Endothelial cell of umbilical vein (primary cell): ENCODE measurements at regions not wholly inside any gene's neighbourhood (a gene's known extent, or its start where the extent isn't known, plus 50 kb on each side); places are given as distances from the start of the nearest gene placed in this dataset.

Source experiments
- BruUV-seq: library from RNA; stranded (reverse); fragments of 400-500 nt; replicated peaks from 2 replicates; lab custom pipeline; 2021; lab: Mats Ljungman, UMichigan
- CTCF ChIA-PET: fragments of 300-600, 350-600 bp; sonication (Branson Sonifier 250); formaldehyde crosslinking; loops from one replicate; lab custom pipeline; 2021; ENCODE audit warnings: antibody characterized with exemption, inconsistent platforms; lab: Charles Lee
- POLR2A ChIA-PET: fragments of 300-600, 350-600 bp; sonication (Branson Sonifier 250); formaldehyde crosslinking; loops from one replicate; lab custom pipeline; 2021; ENCODE audit warnings: antibody characterized with exemption, inconsistent platforms; lab: Charles Lee
- DNase-seq: peaks from one replicate; pipeline ENCODE4 v3.0.0-alpha.2; 2011; ENCODE audit warnings: low read depth, low spot score
- FAIRE-seq: peaks from 2 replicates; lab custom pipeline; 2011; peaks lifted over from hg19 to GRCh38; lab: Jason Lieb, UNC
- H2AFZ ChIP-seq: 2 replicates; pipeline ENCODE4 v1.6.0; 2012; ENCODE audit warnings: low read depth, low read length, control low read depth, inconsistent platforms
- H3K27ac ChIP-seq: 2 replicates; pipeline ENCODE4 v1.5.1; 2011; ENCODE audit warnings: low read depth, mild to moderate bottlenecking, control low read depth, low read length, moderate library complexity; ENCODE audit not compliant: insufficient read depth
- H3K27me3 ChIP-seq, 2 experiments: 2 replicates each; pipeline versions ENCODE4 v1.6.0 to v1.6.1; 2011; ENCODE audit warnings: low read length in 2 of 2, mixed read lengths in 1 of 2; ENCODE audit not compliant: control insufficient read depth in 2 of 2, insufficient read depth in 2 of 2
- H3K36me3 ChIP-seq, 2 experiments: 2 replicates in 1 of 2; 3 replicates in 1 of 2; pipeline ENCODE4 v1.5.1; 2011; ENCODE audit warnings: low read length in 2 of 2, mild to moderate bottlenecking in 1 of 2, moderate library complexity in 1 of 2; ENCODE audit not compliant: control insufficient read depth in 2 of 2, insufficient read depth in 2 of 2; ENCODE audit errors: extremely low read depth in 1 of 2
- H3K4me1 ChIP-seq: 3 replicates; pipeline ENCODE4 v1.5.1; 2011; ENCODE audit warnings: mild to moderate bottlenecking, low read length; ENCODE audit not compliant: control insufficient read depth, insufficient read depth; ENCODE audit errors: extremely low read depth
- H3K4me2 ChIP-seq: 2 replicates; pipeline ENCODE4 v1.6.1; 2011; ENCODE audit warnings: low read length, control low read depth, mixed read lengths; ENCODE audit not compliant: insufficient read depth
- H3K4me3 ChIP-seq, 3 experiments: fragments of 200-600 bp in 1 of 3; sonication (generic), shearing (Covaris generic) in 1 of 3; replicated peaks in 1 of 3; 2 replicates each; pipeline ENCODE4 v1.5.1; 2011 to 2016; ENCODE audit warnings: control low read depth in 3 of 3, low read length in 3 of 3, mild to moderate bottlenecking in 2 of 3, inconsistent platforms in 1 of 3, low read depth in 1 of 3, moderate library complexity in 1 of 3; ENCODE audit not compliant: insufficient read depth in 1 of 3
- H3K79me2 ChIP-seq: 2 replicates; pipeline ENCODE4 v1.6.0; 2012; ENCODE audit warnings: low read length, inconsistent platforms; ENCODE audit not compliant: control insufficient read depth, insufficient read depth
- H3K9ac ChIP-seq: replicated peaks from 2 replicates; pipeline ENCODE3; 2011; ENCODE audit warnings: low read length, control low read depth; ENCODE audit not compliant: insufficient read depth; ENCODE audit errors: extremely low read depth
- H3K9me1 ChIP-seq: replicated peaks from 3 replicates; pipeline ENCODE4 v1.6.0; 2011; ENCODE audit warnings: mild to moderate bottlenecking, low read length; ENCODE audit not compliant: control insufficient read depth, insufficient read depth; ENCODE audit errors: extremely low read depth
- H3K9me3 ChIP-seq: replicated peaks from 2 replicates; pipeline ENCODE4 v1.5.1; 2012; ENCODE audit warnings: low read length, inconsistent platforms; ENCODE audit not compliant: control insufficient read depth, insufficient read depth
- H4K20me1 ChIP-seq: replicated peaks from 2 replicates; pipeline ENCODE3; 2011; ENCODE audit warnings: mild to moderate bottlenecking, low read length; ENCODE audit not compliant: control insufficient read depth, insufficient read depth; ENCODE audit errors: extremely low read depth
- CTCF ChIP-seq, 2 donors: IDR thresholded peaks; 1 replicate in 1 of 2; 2 replicates in 1 of 2; pipeline ENCODE4 v1.5.1; 2011; ENCODE audit warnings: low read length in 2 of 2, mild to moderate bottlenecking in 2 of 2, moderate library complexity in 2 of 2, control low read depth in 1 of 2, inconsistent platforms in 1 of 2, low read depth in 1 of 2; ENCODE audit not compliant: insufficient read depth in 1 of 2; ENCODE audit errors: extremely low read depth in 1 of 2
- EZH2 ChIP-seq: IDR thresholded peaks from 2 replicates; pipeline ENCODE4 v1.6.1; 2012; ENCODE audit warnings: borderline replicate concordance, low read depth, mild to moderate bottlenecking, moderate library complexity, low read length, inconsistent platforms; ENCODE audit not compliant: severe bottlenecking
- FOS ChIP-seq: IDR thresholded peaks from 2 replicates; pipeline ENCODE4 v1.6.1; 2011; ENCODE audit warnings: mild to moderate bottlenecking, low read length, moderate library complexity, borderline replicate concordance; ENCODE audit not compliant: insufficient read depth
- GATA2 ChIP-seq: IDR thresholded peaks from 2 replicates; pipeline ENCODE4 v1.7.0; 2011; ENCODE audit warnings: low read depth, mild to moderate bottlenecking, moderate library complexity, mixed read lengths, low read length; ENCODE audit not compliant: insufficient read length, insufficient read depth
- JUN ChIP-seq: IDR thresholded peaks from 2 replicates; pipeline ENCODE4 v1.6.1; 2011; ENCODE audit warnings: borderline replicate concordance, low read depth; ENCODE audit not compliant: insufficient read length, insufficient read depth
- MAX ChIP-seq: IDR thresholded peaks from 2 replicates; pipeline ENCODE4 v1.6.1; 2011; ENCODE audit not compliant: insufficient read depth, insufficient read length
- MYC ChIP-seq: IDR thresholded peaks from one replicate; pipeline ENCODE4 v1.6.1; 2011; ENCODE audit warnings: mild to moderate bottlenecking, low read depth, low read length
- POLR2A ChIP-seq: IDR thresholded peaks from 2 replicates; pipeline ENCODE4 v1.6.1; 2012; ENCODE audit warnings: low read depth, mild to moderate bottlenecking, control low read depth, low read length
- POLR2AphosphoS5 ChIP-seq: IDR thresholded peaks from 2 replicates; pipeline ENCODE4 v1.6.1; 2012; ENCODE audit warnings: low read depth, mild to moderate bottlenecking, control low read depth, low read length, moderate library complexity; ENCODE audit not compliant: insufficient read depth
- dilution Hi-C: fragments of 300-500 bp; cut with MboI; formaldehyde crosslinking; loops from one replicate; pipeline ENCODE4 v1.15.0; 2019; ENCODE audit warnings: low sequenced_read_pairs; ENCODE audit not compliant: extremely low pct_ligation_motif_present
- intact Hi-C: fragments of 100-400 bp; cut with micrococcal nuclease; formaldehyde crosslinking; loops from one replicate; pipeline ENCODE4 v1.10.0; 2022

GRCh38 chr16:49161191-49161590 lies 120.4 kb downstream of the CBLN1 start:
- no peak for TF ChIP-seq MAX
- TF ChIP-seq FOS = no peak
- TF ChIP-seq MYC = no peak
- no peak for TF ChIP-seq GATA2
- no peak for TF ChIP-seq EZH2
- TF ChIP-seq POLR2A = no peak
- TF ChIP-seq CTCF (IDR thresholded peaks at IDR 0.05; ENCODE audit: extremely low read depth in 1 of 2, insufficient read depth in 1 of 2, low read depth in 1 of 2, low read length in 2 of 2) = no peak
- no peak for TF ChIP-seq POLR2AphosphoS5
- TF ChIP-seq JUN = no peak
- H2AFZ ChIP-seq = no peak overlapping the region
- CTCF ChIA-PET = no interaction called here
- BruUV-seq = no TSS peak
- H3K4me3 ChIP-seq = no peak overlapping the region
- POLR2A ChIA-PET = no interaction called here
- FAIRE-seq = no peak
- peaks cover 4% of the 10 kb centered on the region for H3K9me3 ChIP-seq
- intact Hi-C loops (no loop called here), dilution Hi-C loops (no loop called here)
- H3K79me2 ChIP-seq = no peaks in the 10 kb centered on the region
- no peak for DNase-seq
- no peaks in the 10 kb centered on the region for H4K20me1 ChIP-seq
- H3K9ac ChIP-seq = no peak overlapping the region
- no peaks in the 10 kb centered on the region for H3K27me3 ChIP-seq
- no peaks in the 10 kb centered on the region for H3K9me1 ChIP-seq
- H3K4me1 ChIP-seq = no peaks in the 10 kb centered on the region
- H3K27ac ChIP-seq = no peak overlapping the region
- no peaks in the 10 kb centered on the region for H3K36me3 ChIP-seq
- no peak overlapping the region for H3K4me2 ChIP-seq
